Mesendoderm (in vitro differentiated cells): ENCODE measurements at regions not wholly inside any gene's neighbourhood (a gene's known extent, or its start where the extent isn't known, plus 50 kb on each side); places are given as distances from the start of the nearest gene placed in this dataset.
A peak's percentile ranks its signal among the peaks of the same experiment; 100 is the strongest.

Experiments used
- DNase-seq: peaks from one replicate; pipeline ENCODE4 v3.0.0; 2013
- H2AK5ac ChIP-seq: 2 replicates; pipeline ENCODE4 v1.6.1; 2013; ENCODE audit warnings: low read length, inconsistent platforms
- H2BK120ac ChIP-seq: 2 replicates; pipeline ENCODE4 v1.6.1; 2013; ENCODE audit warnings: low read depth, mild to moderate bottlenecking, low read length, moderate library complexity, mixed read lengths
- H2BK15ac ChIP-seq: replicated peaks from 2 replicates; pipeline ENCODE4 v1.6.1; 2013; ENCODE audit warnings: low read depth, mild to moderate bottlenecking, moderate library complexity
- H2BK5ac ChIP-seq: 2 replicates; pipeline ENCODE4 v1.6.1; 2013; ENCODE audit warnings: low read length, inconsistent platforms
- H3K18ac ChIP-seq: 2 replicates; pipeline ENCODE4 v1.6.1; 2013; ENCODE audit warnings: mild to moderate bottlenecking, low read length, mixed read lengths
- H3K23ac ChIP-seq: one replicate; pipeline ENCODE4 v1.6.1; 2013; ENCODE audit warnings: low read length
- H3K27ac ChIP-seq: 2 replicates; pipeline ENCODE4 v1.5.1; 2013; ENCODE audit warnings: low read depth, mild to moderate bottlenecking, inconsistent platforms, low read length, moderate library complexity
- H3K27me3 ChIP-seq: 2 replicates; pipeline ENCODE4 v1.6.1; 2013; ENCODE audit warnings: low read length, control low read depth, mild to moderate bottlenecking, inconsistent platforms; ENCODE audit not compliant: insufficient read depth, poor library complexity
- H3K36me3 ChIP-seq: 2 replicates; pipeline ENCODE4 v1.6.1; 2013; ENCODE audit warnings: low read length, inconsistent platforms; ENCODE audit not compliant: control insufficient read depth, insufficient read depth
- H3K4ac ChIP-seq: one replicate; pipeline ENCODE4 v1.6.1; 2013; ENCODE audit warnings: low read depth, mild to moderate bottlenecking, low read length, moderate library complexity
- H3K4me1 ChIP-seq: 2 replicates; pipeline ENCODE4 v1.6.1; 2013; ENCODE audit warnings: low read depth, low read length, inconsistent platforms; ENCODE audit not compliant: control insufficient read depth
- H3K4me2 ChIP-seq: 2 replicates; pipeline ENCODE4 v1.6.1; 2013; ENCODE audit warnings: low read length
- H3K4me3 ChIP-seq: 2 replicates; pipeline ENCODE4 v1.5.1; 2013; ENCODE audit warnings: mild to moderate bottlenecking, low read length
- H3K56ac ChIP-seq: one replicate; pipeline ENCODE4 v1.6.1; 2013; ENCODE audit warnings: low read length
- H3K79me1 ChIP-seq: 2 replicates; pipeline ENCODE4 v1.6.1; 2013; ENCODE audit warnings: low read length, inconsistent platforms
- H3K79me2 ChIP-seq: 2 replicates; pipeline ENCODE4 v1.6.1; 2013; ENCODE audit warnings: mild to moderate bottlenecking, low read length; ENCODE audit not compliant: control insufficient read depth, insufficient read depth
- H3K9ac ChIP-seq: 2 replicates; pipeline ENCODE4 v1.6.1; 2013; ENCODE audit warnings: low read length, inconsistent platforms
- H4K5ac ChIP-seq: one replicate; pipeline ENCODE4 v1.6.1; 2013; ENCODE audit warnings: low read length
- H4K8ac ChIP-seq: one replicate; pipeline ENCODE4 v1.6.1; 2013; ENCODE audit warnings: low read depth, mild to moderate bottlenecking, control low read depth, low read length, moderate library complexity
- WGBS: extraction: QIAGEN DNeasy Blood & Tissue Kit; methylation state at CpG from one replicate; pipeline ENCODE4 v1.1.7; 2013; ENCODE audit warnings: low lambda C conversion rate, missing lambda C conversion rate; ENCODE audit not compliant: insufficient coverage; ENCODE audit errors: extremely low coverage; 5-methylcytosine and 5-hydroxymethylcytosine counted together

DNA sequence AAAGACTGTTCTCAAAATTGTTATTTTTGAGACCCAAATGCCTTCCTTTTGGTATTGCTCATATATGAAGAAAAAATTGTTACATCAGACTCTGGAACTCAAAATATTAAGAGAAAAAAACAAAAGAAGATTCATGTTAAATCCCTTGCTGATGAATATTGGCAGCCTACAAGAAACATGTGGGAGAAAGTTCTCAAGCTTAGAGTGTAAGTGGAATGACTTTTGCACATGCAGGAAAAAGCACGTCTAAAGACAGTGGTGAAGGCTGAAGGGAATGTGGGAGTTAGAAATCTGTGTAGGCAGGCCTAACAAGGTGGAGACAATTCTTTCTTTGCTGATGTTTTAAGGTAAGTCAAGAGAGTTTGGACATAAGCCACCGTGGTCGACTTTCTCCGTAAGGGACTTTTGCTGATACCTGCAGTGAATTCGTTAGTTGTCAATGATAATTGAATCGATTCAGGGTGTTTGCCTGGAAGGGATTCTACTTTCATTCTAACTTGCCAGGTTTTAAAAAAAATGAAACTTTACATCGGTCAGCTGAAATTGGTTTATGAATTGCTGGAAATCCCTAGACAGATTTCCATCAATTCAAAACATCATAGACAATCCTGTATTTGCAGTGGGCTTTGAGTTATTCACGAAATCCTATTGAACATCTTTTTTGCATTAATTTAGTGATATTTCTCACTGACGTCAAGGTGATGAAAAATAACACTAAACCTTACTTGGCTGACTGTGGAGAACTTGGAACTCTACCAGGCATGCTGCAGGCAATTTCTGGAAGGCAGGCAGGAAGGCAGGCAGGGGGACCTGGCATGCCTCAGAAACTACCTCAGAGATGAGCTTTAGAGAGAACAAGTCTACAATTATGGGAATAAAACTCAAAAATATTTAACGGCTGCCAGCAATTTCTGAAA, 359.1 kb upstream of the ADAMTSL1 start:
- Histone ChIP-seq H4K5ac (no peak overlapping the region), H3K4ac (no peak overlapping the region), H3K79me1 (no peaks in the 10 kb centered on the region), H3K36me3 (no peaks in the 10 kb centered on the region), H3K9ac (no peak overlapping the region), H3K27ac (no peak overlapping the region), H2AK5ac (no peak overlapping the region), H3K18ac (no peak overlapping the region), H3K4me1 (no peaks in the 10 kb centered on the region), H3K4me3 (no peak overlapping the region), H3K27me3 (no peaks in the 10 kb centered on the region), H2BK15ac (no peak overlapping the region), H3K56ac (no peak overlapping the region), H4K8ac (no peak overlapping the region), H3K23ac (no peak overlapping the region), H2BK5ac (no peak overlapping the region), H3K79me2 (no peaks in the 10 kb centered on the region), H2BK120ac (no peak overlapping the region), H3K4me2 (no peak overlapping the region)
- no CpG with 5 or more reads among the region's 10 CpGs for WGBS
- no peak for DNase-seq

GRCh38 chr9:18118268-18118667, 355.7 kb upstream of the ADAMTSL1 start:
- H2BK5ac ChIP-seq: no peak overlapping the region
- no peak overlapping the region for H3K23ac ChIP-seq
- H3K9ac ChIP-seq: no peak overlapping the region
- no peak overlapping the region for H2BK15ac ChIP-seq
- no peak for DNase-seq
- H2AK5ac ChIP-seq: no peak overlapping the region
- no peak overlapping the region for H3K4me3 ChIP-seq
- H4K5ac ChIP-seq: no peak overlapping the region
- no peak overlapping the region for H3K56ac ChIP-seq
- H2BK120ac ChIP-seq: no peak overlapping the region
- no peak overlapping the region for H3K18ac ChIP-seq
- no peak overlapping the region for H3K27ac ChIP-seq
- no peaks in the 10 kb centered on the region for H3K79me1 ChIP-seq
- no peak overlapping the region for H4K8ac ChIP-seq
- no peak overlapping the region for H3K4ac ChIP-seq
- H3K79me2 ChIP-seq: no peaks in the 10 kb centered on the region
- no peak overlapping the region for H3K4me2 ChIP-seq
- no peaks in the 10 kb centered on the region for H3K27me3 ChIP-seq
- no peaks in the 10 kb centered on the region for H3K36me3 ChIP-seq
- H3K4me1 ChIP-seq: no peaks in the 10 kb centered on the region

DNA sequence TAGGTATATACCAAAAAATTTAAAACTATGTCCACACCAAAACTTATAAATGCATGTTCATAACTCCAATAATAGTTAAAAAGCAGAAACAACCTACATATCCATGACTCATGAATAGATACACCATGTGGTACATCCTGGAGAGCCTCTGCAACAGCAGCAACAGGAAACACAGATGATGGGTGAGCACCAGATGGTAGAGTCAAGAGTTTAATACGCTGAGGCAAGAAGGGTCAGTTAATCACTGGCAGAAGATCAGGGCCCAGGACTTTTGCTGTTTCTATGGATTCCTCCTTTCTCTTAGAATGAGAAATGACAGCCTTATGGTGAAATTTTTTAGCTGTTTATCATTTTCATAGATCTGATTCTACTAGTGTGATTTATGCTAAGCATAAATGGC, 351.8 kb upstream of the ADAMTSL1 start:
- H2BK15ac ChIP-seq: no peak overlapping the region
- no peak overlapping the region for H4K8ac ChIP-seq
- H3K4me2 ChIP-seq: no peak overlapping the region
- no peaks in the 10 kb centered on the region for H3K4me1 ChIP-seq
- H3K18ac ChIP-seq: no peak overlapping the region
- H3K79me2 ChIP-seq: no peaks in the 10 kb centered on the region
- no peak overlapping the region for H2AK5ac ChIP-seq
- no peaks in the 10 kb centered on the region for H3K79me1 ChIP-seq
- H3K36me3 ChIP-seq: no peaks in the 10 kb centered on the region
- no CpG with 5 or more reads among the region's 1 CpG for WGBS
- no peak overlapping the region for H3K56ac ChIP-seq
- H3K27ac ChIP-seq: no peak overlapping the region
- no peak overlapping the region for H4K5ac ChIP-seq
- H3K4ac ChIP-seq: no peak overlapping the region
- H3K23ac ChIP-seq: no peak overlapping the region
- no peaks in the 10 kb centered on the region for H3K27me3 ChIP-seq
- H2BK5ac ChIP-seq: no peak overlapping the region
- no peak overlapping the region for H3K4me3 ChIP-seq
- no peak overlapping the region for H3K9ac ChIP-seq
- DNase-seq: no peak
- no peak overlapping the region for H2BK120ac ChIP-seq

GRCh38 chr9:18124760-18125159, 349.2 kb upstream of the ADAMTSL1 start:
- Histone ChIP-seq H3K18ac (no peak overlapping the region), H4K8ac (no peak overlapping the region), H2BK5ac (no peak overlapping the region), H3K36me3 (no peaks in the 10 kb centered on the region), H3K4me3 (no peak overlapping the region), H3K9ac (no peak overlapping the region), H3K79me2 (no peaks in the 10 kb centered on the region), H2AK5ac (no peak overlapping the region), H3K23ac (no peak overlapping the region), H3K4me1 (no peaks in the 10 kb centered on the region), H3K56ac (no peak overlapping the region), H3K4ac (no peak overlapping the region), H4K5ac (no peak overlapping the region), H3K27ac (no peak overlapping the region), H2BK15ac (no peak overlapping the region), H3K27me3 (no peaks in the 10 kb centered on the region), H3K4me2 (no peak overlapping the region), H2BK120ac (no peak overlapping the region), H3K79me1 (no peaks in the 10 kb centered on the region)
- DNase-seq: no peak
- no CpG with 5 or more reads among the region's 1 CpG for WGBS

GRCh38 chr9:18126831-18127498, 347.0 kb upstream of the ADAMTSL1 start:
- Histone ChIP-seq H3K4me2 (no peak overlapping the region), H3K27ac (no peak overlapping the region), H2BK120ac (peak overlapping the region; percentile 8), H3K36me3 (no peaks in the 10 kb centered on the region), H4K5ac (no peak overlapping the region), H3K9ac (no peak overlapping the region), H3K18ac (no peak overlapping the region), H2BK15ac (no peak overlapping the region), H3K56ac (no peak overlapping the region), H3K79me1 (no peaks in the 10 kb centered on the region), H2BK5ac (no peak overlapping the region), H3K27me3 (no peaks in the 10 kb centered on the region), H3K4me3 (no peak overlapping the region), H3K79me2 (no peaks in the 10 kb centered on the region), H3K4me1 (no peaks in the 10 kb centered on the region), H3K23ac (no peak overlapping the region), H3K4ac (no peak overlapping the region), H2AK5ac (no peak overlapping the region), H4K8ac (no peak overlapping the region)
- WGBS: no CpG with 5 or more reads among the region's 4 CpGs
- DNase-seq: no peak
